Tibial artery (tissue), 4 donors: ENCODE measurements at regions not wholly inside any gene's neighbourhood (a gene's known extent, or its start where the extent isn't known, plus 50 kb on each side); places are given as distances from the start of the nearest gene placed in this dataset.
"Not testable (repeated sequence)": the region's sequence is repeated elsewhere in the genome, so short reads cannot be mapped to it uniquely, and the experiment has no call there.

Source experiments
- DNase-seq, 2 donors: peaks; one replicate each; pipeline ENCODE4 v3.0.0-alpha.2; 2019
- H3K27ac ChIP-seq, 2 donors: fragments of 200-600 bp; sonication (generic) in 1 of 2; 1 replicate in 1 of 2; 2 replicates in 1 of 2; pipeline ENCODE4 v1.5.1; 2018 to 2019; ENCODE audit warnings: mild to moderate bottlenecking in 1 of 2
- H3K27me3 ChIP-seq, 2 donors: fragments of 200-600 bp; sonication (generic) in 1 of 2; one replicate each; pipeline versions ENCODE4 v1.5.1 to v1.6.0; 2016 to 2019
- H3K36me3 ChIP-seq, 3 donors: fragments of 200-600 bp; sonication (generic) in 2 of 3; one replicate each; pipeline ENCODE4 v1.5.1; 2016 to 2019; ENCODE audit warnings: mild to moderate bottlenecking in 2 of 3
- H3K4me1 ChIP-seq, 4 donors: fragments of 200-600 bp; sonication (generic) in 2 of 4; 1 replicate in 3 of 4; 2 replicates in 1 of 4; pipeline ENCODE4 v1.5.1; 2016 to 2019
- H3K4me3 ChIP-seq, 2 donors: fragments of 200-600 bp; sonication (generic) in 1 of 2; 1 replicate in 1 of 2; 2 replicates in 1 of 2; pipeline ENCODE4 v1.5.1; 2018 to 2019; ENCODE audit warnings: mild to moderate bottlenecking in 2 of 2
- H3K9me3 ChIP-seq, 3 donors: fragments of 200-600 bp; sonication (generic) in 1 of 3; one replicate each; pipeline ENCODE4 v1.5.1; 2016 to 2019
- CTCF ChIP-seq, 2 experiments: fragments of 200-600 bp in 1 of 2; fragments of 450-650 bp in 1 of 2; IDR thresholded peaks; one replicate each; pipeline ENCODE4 v1.5.1; 2017 to 2019; ENCODE audit warnings: antibody characterized with exemption in 2 of 2, mild to moderate bottlenecking in 1 of 2, moderate library complexity in 1 of 2
- intact Hi-C: fragments of 100-400 bp; cut with DNase I; formaldehyde crosslinking; loops from one replicate; pipeline ENCODE4 v1.15.0; 2023; ENCODE audit warnings: low total_unique reads

- intact Hi-C loops, result no loop called here
- no peak for TF ChIP-seq CTCF (IDR thresholded peaks at IDR 0.05)
- Histone ChIP-seq H3K36me3 (no peaks in the 10 kb centered on the region), H3K4me1 (no peaks in the 10 kb centered on the region), H3K27ac (no peak overlapping the region), H3K4me3 (no peak overlapping the region), H3K27me3 (peaks cover 0 to 12% of the 10 kb centered on the region in 2 donors), H3K9me3 (no peaks in the 10 kb centered on the region)
- no peak for DNase-seq
These were observed 753.4 kb upstream of the DEFB115 start for GRCh38 chr20:30503992-30504570.

- intact Hi-C loops, result no loop called here
- H3K4me1 ChIP-seq, result no peaks in the 10 kb centered on the region
- no peak overlapping the region for H3K4me3 ChIP-seq
- H3K27me3 ChIP-seq, result peaks cover 0 to 9% of the 10 kb centered on the region in 2 donors
- H3K27ac ChIP-seq, result no peak overlapping the region
- DNase-seq, result no peak
- H3K9me3 ChIP-seq, result no peaks in the 10 kb centered on the region
- TF ChIP-seq CTCF (IDR thresholded peaks at IDR 0.05), result no peak
- no peaks in the 10 kb centered on the region for H3K36me3 ChIP-seq
These were observed 751.9 kb upstream of the DEFB115 start for GRCh38 chr20:30505566-30505965.

- Histone ChIP-seq H3K27me3 (peaks cover 0 to 4% of the 10 kb centered on the region in 2 donors), H3K4me1 (no peaks in the 10 kb centered on the region), H3K36me3 (no peaks in the 10 kb centered on the region), H3K4me3 (no peak overlapping the region), H3K27ac (no peak overlapping the region), H3K9me3 (no peaks in the 10 kb centered on the region)
- TF ChIP-seq CTCF (IDR thresholded peaks at IDR 0.05), result no peak
- intact Hi-C loops, result no loop called here
- no peak for DNase-seq
These were observed 751.4 kb upstream of the DEFB115 start for GRCh38 chr20:30506100-30506499.

GRCh38 chr20:30508382-30508781 is 749.1 kb upstream of the DEFB115 start:
- H3K27ac ChIP-seq, intact Hi-C loops, H3K4me3 ChIP-seq, DNase-seq, H3K36me3 ChIP-seq, H3K9me3 ChIP-seq, H3K27me3 ChIP-seq, H3K4me1 ChIP-seq: not testable (repeated sequence)

DNA sequence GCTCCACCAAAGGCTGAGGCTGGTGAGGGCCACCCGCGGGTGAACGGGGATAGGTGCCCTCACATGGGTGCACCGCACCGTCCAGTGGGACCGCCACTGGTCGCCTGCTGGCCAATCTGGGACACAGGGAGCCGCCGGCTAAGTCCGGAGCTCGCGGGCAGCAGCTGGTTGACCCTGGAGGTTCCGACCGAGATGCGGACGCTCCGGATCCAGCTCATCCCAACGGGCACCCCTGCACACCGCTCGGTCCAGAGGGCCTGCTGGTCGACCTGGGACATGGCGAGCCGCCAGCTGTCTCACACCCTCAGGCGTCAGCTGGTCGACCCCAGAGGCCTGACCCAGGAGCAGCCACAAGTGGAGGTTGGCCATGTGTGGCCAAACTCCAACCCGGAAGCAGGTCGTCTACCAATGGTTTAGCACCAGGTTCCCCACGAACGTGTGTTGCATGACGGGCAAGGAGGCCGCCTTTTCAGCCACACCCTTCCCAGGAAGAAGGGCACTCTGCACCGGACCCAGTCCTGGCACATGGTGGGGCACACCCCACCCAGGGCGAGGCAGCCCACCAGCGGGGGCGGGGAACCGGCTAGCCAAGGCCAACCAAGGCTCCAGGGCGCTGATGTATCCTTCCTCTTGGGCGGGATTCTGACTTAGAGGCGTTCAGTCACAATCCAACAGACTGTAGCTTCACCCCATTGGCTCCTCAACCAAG is 746.0 kb upstream of the DEFB115 start:
- Histone ChIP-seq H3K27me3 (no peaks in the 10 kb centered on the region), H3K4me3 (no peak overlapping the region), H3K9me3 (peaks cover 0 to 16% (median 0%) of the 10 kb centered on the region in 3 donors), H3K27ac (no peak overlapping the region), H3K36me3 (no peaks in the 10 kb centered on the region), H3K4me1 (no peaks in the 10 kb centered on the region)
- intact Hi-C loops, result loop anchor here (5.0 kb wide), 1 partner anchor 1249 kb away; no protein-coding TSS in a partner anchor
- no peak for DNase-seq
- no peak for TF ChIP-seq CTCF (IDR thresholded peaks at IDR 0.05)

GRCh38 chr20:30513050-30513628 is 744.3 kb upstream of the DEFB115 start:
- intact Hi-C loops, result loop anchor here (5.0 kb wide), 1 partner anchor 1251 kb away; no protein-coding TSS in a partner anchor
- no peak for DNase-seq

DNA sequence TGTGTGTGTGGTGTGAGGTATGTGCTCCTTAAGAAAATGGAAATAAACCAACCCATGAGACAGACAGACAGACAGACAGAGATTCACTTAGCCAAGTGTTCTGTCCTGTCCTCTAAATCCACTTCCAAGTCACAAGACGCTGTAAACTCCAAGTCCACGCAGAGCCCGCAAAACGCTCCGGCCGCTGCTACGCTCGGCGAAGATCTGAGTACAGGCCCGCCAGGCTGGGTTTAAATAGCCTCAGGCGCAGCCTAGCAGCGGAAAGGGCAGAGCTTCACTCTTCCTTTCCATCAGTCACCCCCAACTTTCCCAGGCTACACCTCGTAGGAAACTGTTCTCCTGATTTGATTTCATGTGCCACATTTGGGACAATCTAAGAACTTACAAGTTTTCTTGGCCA is 741.5 kb upstream of the DEFB115 start:
- H3K27me3 ChIP-seq, H3K4me3 ChIP-seq, H3K27ac ChIP-seq, H3K4me1 ChIP-seq, intact Hi-C loops, H3K36me3 ChIP-seq, DNase-seq: not testable (repeated sequence)
- H3K9me3 ChIP-seq, result peaks cover 0 to 16% (median 0%) of the 10 kb centered on the region in 3 donors

More at GRCh38 chr20:30513050-30513628, 744.3 kb upstream of the DEFB115 start:
- Histone ChIP-seq H3K27me3 (no peaks in the 10 kb centered on the region), H3K9me3 (peaks cover 0 to 16% (median 0%) of the 10 kb centered on the region in 3 donors), H3K36me3 (no peaks in the 10 kb centered on the region), H3K4me1 (no peaks in the 10 kb centered on the region), H3K4me3 (no peak overlapping the region), H3K27ac (no peak overlapping the region)
- TF ChIP-seq CTCF (IDR thresholded peaks at IDR 0.05), result no peak

DNA sequence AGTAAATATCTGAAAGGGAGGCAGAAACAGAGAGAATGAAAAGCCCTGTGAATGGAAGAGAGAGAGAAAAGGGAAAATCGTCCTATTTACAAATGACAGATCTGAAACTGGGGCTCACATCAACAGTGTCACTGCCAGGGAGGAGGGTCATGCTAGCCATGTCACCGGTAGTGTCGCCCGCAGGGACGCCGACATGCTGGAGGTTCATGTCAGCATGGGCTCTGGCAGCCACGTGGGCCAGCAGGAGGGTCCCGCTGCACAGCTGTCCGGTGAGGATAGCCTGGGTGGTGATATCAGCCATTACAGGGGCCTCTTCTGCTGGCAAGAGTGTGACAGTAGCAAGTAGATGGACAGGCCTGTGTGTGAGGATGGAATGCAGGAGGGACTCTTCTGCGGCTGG is 738.6 kb upstream of the DEFB115 start:
- intact Hi-C loops, DNase-seq, H3K27me3 ChIP-seq: not testable (repeated sequence)

More for the DNA sequence above, 738.6 kb upstream of the DEFB115 start:
- not testable (repeated sequence) for H3K36me3 ChIP-seq, H3K4me1 ChIP-seq, H3K27ac ChIP-seq, H3K4me3 ChIP-seq, H3K9me3 ChIP-seq
